CD4-positive, CD25-positive, alpha-beta regulatory T cell (primary cell): ENCODE measurements at regions not wholly inside any gene's neighbourhood (a gene's known extent, or its start where the extent isn't known, plus 50 kb on each side); places are given as distances from the start of the nearest gene placed in this dataset.

ENCODE experiments used
- ATAC-seq, 2 donors: fragments of 150-1000 bp; cut with Tn5 transposase; one replicate each; pipeline ENCODE4 v1.10.0; 2021; ENCODE audit warnings: low read depth in 2 of 2, moderate number of reproducible peaks in 2 of 2, moderate library complexity in 1 of 2
- DNase-seq, 3 donors: peaks; one replicate each; pipeline versions ENCODE4 v3.0.0 to v3.0.0-alpha.2; 2012 to 2022; ENCODE audit warnings: mixed read lengths in 1 of 3
- H3K27ac ChIP-seq: one replicate; pipeline ENCODE4 v1.7.0; 2013; ENCODE audit warnings: mild to moderate bottlenecking, low read length; ENCODE audit not compliant: insufficient read depth, poor library complexity, severe bottlenecking
- H3K27me3 ChIP-seq: one replicate; pipeline ENCODE4 v1.7.0; 2013; ENCODE audit warnings: low read length; ENCODE audit not compliant: control insufficient read depth, insufficient read depth
- H3K36me3 ChIP-seq: one replicate; pipeline ENCODE4 v1.7.0; 2013; ENCODE audit warnings: mild to moderate bottlenecking, low read length, moderate library complexity; ENCODE audit not compliant: control insufficient read depth, insufficient read depth
- H3K4me1 ChIP-seq: 2 replicates; pipeline ENCODE4 v1.7.0; 2013; ENCODE audit warnings: mild to moderate bottlenecking, low read length; ENCODE audit not compliant: insufficient read depth, control insufficient read depth, poor library complexity, severe bottlenecking
- H3K4me3 ChIP-seq: one replicate; pipeline ENCODE4 v1.7.0; 2013; ENCODE audit warnings: low read depth, mild to moderate bottlenecking, low read length, moderate library complexity
- H3K9me3 ChIP-seq, 2 experiments: 1 replicate in 1 of 2; 2 replicates in 1 of 2; pipeline ENCODE4 v1.7.0; 2013; ENCODE audit warnings: low read length in 2 of 2, mild to moderate bottlenecking in 1 of 2, moderate library complexity in 1 of 2; ENCODE audit not compliant: control insufficient read depth in 2 of 2
- H3K27ac Mint-ChIP-seq, 3 donors: one replicate each; pipeline ENCODE4 v1.8.0; 2020 to 2022; ENCODE audit warnings: mild to moderate bottlenecking in 3 of 3, mixed read lengths in 3 of 3, moderate library complexity in 2 of 3
- H3K27me3 Mint-ChIP-seq: one replicate; pipeline ENCODE4 v1.8.0; 2022; ENCODE audit warnings: mild to moderate bottlenecking, mixed read lengths
- H3K36me3 Mint-ChIP-seq: one replicate; pipeline ENCODE4 v1.8.0; 2020; ENCODE audit warnings: mixed read lengths
- H3K4me1 Mint-ChIP-seq, 4 donors: one replicate each; pipeline ENCODE4 v1.8.0; 2020 to 2022; ENCODE audit warnings: mixed read lengths in 4 of 4, mild to moderate bottlenecking in 1 of 4
- H3K4me3 Mint-ChIP-seq, 4 donors: one replicate each; pipeline ENCODE4 v1.8.0; 2020 to 2022; ENCODE audit warnings: mild to moderate bottlenecking in 4 of 4, mixed read lengths in 4 of 4, moderate library complexity in 3 of 4
- H3K9me3 Mint-ChIP-seq, 7 donors: one replicate each; pipeline ENCODE4 v1.8.0; 2020 to 2022; ENCODE audit warnings: mixed read lengths in 7 of 7, mild to moderate bottlenecking in 3 of 7, moderate library complexity in 2 of 7

DNA sequence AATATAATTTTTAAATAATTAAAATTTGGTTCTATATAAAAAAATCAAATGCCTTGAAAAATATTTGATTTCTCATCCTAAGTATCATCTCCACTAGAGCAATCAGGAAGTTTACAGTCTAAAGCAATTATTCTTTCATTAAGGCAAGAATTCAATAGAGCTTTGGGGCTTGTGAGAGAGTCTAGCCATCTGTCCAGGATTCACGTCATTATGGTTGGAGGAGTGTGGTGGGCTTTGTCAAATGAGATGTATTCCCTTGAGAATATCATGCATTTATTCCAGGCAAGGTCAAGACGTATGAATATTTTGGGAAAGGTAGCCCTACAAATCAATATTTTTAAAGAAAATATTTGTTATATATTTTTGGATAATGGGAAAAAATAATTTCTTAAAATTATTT is 132.4 kb downstream of the ELOVL4 start:
- Histone ChIP-seq H3K27ac (no peak overlapping the region), H3K4me3 (no peak overlapping the region), H3K36me3 (no peaks in the 10 kb centered on the region), H3K4me1 (no peaks in the 10 kb centered on the region), H3K27me3 (no peaks in the 10 kb centered on the region), H3K9me3 (no peaks in the 10 kb centered on the region)
- Mint-ChIP-seq H3K4me3 (no peak overlapping the region), H3K4me1 (no peaks in the 10 kb centered on the region), H3K27me3 (peaks cover 6% of the 10 kb centered on the region), H3K36me3 (no peaks in the 10 kb centered on the region), H3K27ac (no peak overlapping the region), H3K9me3 (peaks cover 0 to 2% (median 0%) of the 10 kb centered on the region in 7 donors)
- ATAC-seq (no peak), DNase-seq (no peak)

DNA sequence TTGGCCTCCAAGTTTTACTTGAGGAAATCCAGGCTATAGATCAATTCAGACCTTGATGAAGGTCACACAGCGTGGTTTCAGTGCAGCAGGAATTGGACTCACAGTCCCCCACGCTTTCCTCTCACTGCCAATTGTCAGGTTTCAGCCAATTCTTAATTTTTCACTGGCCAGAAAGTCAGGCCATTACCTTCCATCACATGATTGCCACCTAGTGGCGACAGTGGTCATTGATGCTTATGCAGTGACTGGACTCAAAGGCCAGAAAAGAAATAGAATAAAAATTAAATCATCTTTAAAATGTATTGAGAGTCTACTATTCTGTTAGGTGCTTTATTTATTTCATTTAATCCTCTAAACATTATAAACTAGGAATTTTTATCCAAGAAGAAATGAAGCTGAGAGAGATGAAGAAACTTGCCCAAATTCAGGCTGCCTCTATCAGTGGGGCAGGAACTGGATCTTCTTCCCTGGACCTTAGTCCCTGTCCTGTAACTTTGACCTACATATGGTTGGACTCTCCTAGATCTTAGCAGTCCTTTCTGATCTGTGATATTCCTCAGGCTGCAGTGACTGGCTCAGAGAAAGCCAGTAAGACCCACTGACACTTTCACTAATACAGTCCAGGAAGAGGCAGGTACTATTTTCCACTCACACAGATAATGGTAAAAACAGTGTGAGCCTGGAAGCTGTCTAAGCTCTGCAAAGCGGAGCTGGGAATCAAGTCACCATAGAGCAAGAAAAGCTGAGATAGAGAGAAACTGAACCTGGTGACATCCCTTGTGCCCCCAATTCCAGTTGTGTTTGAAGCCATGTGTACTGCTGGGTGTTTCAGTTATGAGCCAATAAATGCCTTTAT is 133.3 kb downstream of the ELOVL4 start:
- peak; percentile 42 to 58 for ATAC-seq
- Histone ChIP-seq H3K4me3 (no peak overlapping the region), H3K4me1 (no peaks in the 10 kb centered on the region), H3K36me3 (no peaks in the 10 kb centered on the region), H3K9me3 (no peaks in the 10 kb centered on the region), H3K27me3 (peaks cover 3% of the 10 kb centered on the region), H3K27ac (no peak overlapping the region)
- Mint-ChIP-seq H3K27me3 (peaks cover 6% of the 10 kb centered on the region), H3K4me1 (no peaks in the 10 kb centered on the region), H3K9me3 (peaks cover 0 to 2% (median 0%) of the 10 kb centered on the region in 7 donors), H3K4me3 (no peak overlapping the region), H3K27ac (no peak overlapping the region), H3K36me3 (no peaks in the 10 kb centered on the region)
- DNase-seq = peak; percentile 13 to 53 (median 38)

DNA sequence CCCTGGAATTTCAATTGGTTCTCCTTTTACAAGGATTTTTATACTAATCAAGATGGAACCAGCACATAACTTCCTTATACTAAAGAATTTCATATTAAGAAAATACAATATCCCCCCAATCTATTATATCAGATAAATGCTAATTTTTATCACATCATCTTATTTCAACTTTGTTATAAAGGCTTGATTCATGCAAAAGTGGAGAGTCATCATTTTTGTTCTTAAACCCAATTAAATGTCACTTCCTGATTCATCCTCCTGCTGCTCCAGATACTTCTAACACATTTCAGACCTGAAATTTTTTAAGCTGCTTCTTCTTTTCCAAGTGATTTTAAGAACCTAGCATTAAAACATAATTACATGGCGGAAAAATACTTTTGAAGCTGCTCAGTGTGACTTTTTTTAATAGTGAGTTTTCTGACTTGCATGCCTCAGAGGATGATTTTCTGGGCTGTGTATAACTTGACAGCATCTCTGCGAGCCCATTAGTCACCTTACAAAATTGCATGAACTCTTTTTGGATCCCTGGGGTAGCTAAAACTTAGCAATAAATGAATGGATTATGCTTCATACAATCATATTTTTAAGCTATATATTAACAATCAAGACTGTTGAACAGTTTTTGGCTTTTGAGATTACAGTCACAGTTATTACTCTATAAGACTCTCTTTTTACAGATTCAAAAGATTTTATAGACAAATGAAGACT is 134.1 kb downstream of the ELOVL4 start:
- H3K27ac ChIP-seq = no peak overlapping the region
- H3K4me3 ChIP-seq = no peak overlapping the region
- H3K36me3 ChIP-seq = no peaks in the 10 kb centered on the region
- ATAC-seq (no peak), DNase-seq (no peak)
- Mint-ChIP-seq H3K36me3 (no peaks in the 10 kb centered on the region), H3K27ac (no peak overlapping the region), H3K4me1 (no peaks in the 10 kb centered on the region), H3K4me3 (no peak overlapping the region), H3K27me3 (peaks cover 6% of the 10 kb centered on the region), H3K9me3 (peaks cover 0 to 2% (median 0%) of the 10 kb centered on the region in 7 donors)
- no peaks in the 10 kb centered on the region for H3K9me3 ChIP-seq
- H3K27me3 ChIP-seq = peaks cover 3% of the 10 kb centered on the region
- H3K4me1 ChIP-seq = no peaks in the 10 kb centered on the region

DNA sequence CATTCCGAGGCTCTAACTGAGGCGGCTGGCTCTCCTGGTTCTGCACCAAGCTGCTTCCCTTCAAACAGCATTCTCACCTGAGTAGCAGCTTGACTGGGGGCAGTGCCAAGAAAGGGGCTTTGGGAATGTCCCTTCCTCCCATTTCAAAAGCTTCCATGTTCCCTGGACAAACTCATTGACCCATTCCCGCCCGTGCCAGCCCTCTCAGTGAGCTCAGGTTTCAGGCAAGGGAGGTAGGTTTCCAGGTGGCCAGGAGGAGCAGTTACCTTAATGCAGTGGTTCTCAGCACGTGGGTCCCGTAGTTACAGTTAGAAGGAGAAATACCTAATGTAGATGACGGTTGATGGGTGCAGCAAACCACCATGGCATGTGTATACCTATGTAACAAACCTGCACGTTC is 135.2 kb downstream of the ELOVL4 start:
- no peak overlapping the region for H3K4me3 ChIP-seq
- H3K27me3 ChIP-seq = peaks cover 3% of the 10 kb centered on the region
- no peak for DNase-seq
- peaks cover 6% of the 10 kb centered on the region for H3K27me3 Mint-ChIP-seq
- no peak overlapping the region for H3K27ac Mint-ChIP-seq
- ATAC-seq = no peak
- no peaks in the 10 kb centered on the region for H3K36me3 ChIP-seq
- no peak overlapping the region for H3K27ac ChIP-seq
- H3K4me3 Mint-ChIP-seq = no peak overlapping the region
- no peaks in the 10 kb centered on the region for H3K4me1 Mint-ChIP-seq
- H3K9me3 Mint-ChIP-seq = peaks cover 0 to 2% (median 0%) of the 10 kb centered on the region in 7 donors
- H3K9me3 ChIP-seq = no peaks in the 10 kb centered on the region
- no peaks in the 10 kb centered on the region for H3K36me3 Mint-ChIP-seq
- H3K4me1 ChIP-seq = no peaks in the 10 kb centered on the region

DNA sequence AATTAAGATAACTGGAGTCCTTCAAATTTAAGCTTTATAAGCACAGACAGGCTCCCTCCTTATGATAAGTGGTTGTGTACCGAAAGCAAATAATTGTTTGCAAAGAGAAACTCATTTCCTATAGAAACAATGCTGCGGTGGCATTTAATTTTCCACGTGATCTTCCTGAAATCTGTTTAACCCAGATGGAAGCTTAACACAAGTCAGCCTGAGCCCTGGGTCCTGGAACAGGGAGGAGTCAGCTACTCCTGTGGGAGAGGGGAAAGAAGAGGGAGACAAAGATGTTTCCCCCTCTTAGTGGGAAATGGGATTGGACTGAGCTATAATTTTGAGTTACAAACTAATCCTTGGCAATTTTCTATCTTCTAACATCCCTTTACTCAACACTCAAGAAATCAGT is 136.5 kb downstream of the ELOVL4 start:
- DNase-seq (no peak), ATAC-seq (no peak)
- Mint-ChIP-seq H3K9me3 (peaks cover 0 to 3% (median 0%) of the 10 kb centered on the region in 7 donors), H3K4me1 (no peaks in the 10 kb centered on the region), H3K27me3 (no peaks in the 10 kb centered on the region), H3K4me3 (no peak overlapping the region), H3K27ac (no peak overlapping the region), H3K36me3 (no peaks in the 10 kb centered on the region)
- Histone ChIP-seq H3K4me1 (no peaks in the 10 kb centered on the region), H3K36me3 (no peaks in the 10 kb centered on the region), H3K27me3 (peaks cover 3% of the 10 kb centered on the region), H3K9me3 (no peaks in the 10 kb centered on the region), H3K27ac (no peak overlapping the region), H3K4me3 (no peak overlapping the region)

DNA sequence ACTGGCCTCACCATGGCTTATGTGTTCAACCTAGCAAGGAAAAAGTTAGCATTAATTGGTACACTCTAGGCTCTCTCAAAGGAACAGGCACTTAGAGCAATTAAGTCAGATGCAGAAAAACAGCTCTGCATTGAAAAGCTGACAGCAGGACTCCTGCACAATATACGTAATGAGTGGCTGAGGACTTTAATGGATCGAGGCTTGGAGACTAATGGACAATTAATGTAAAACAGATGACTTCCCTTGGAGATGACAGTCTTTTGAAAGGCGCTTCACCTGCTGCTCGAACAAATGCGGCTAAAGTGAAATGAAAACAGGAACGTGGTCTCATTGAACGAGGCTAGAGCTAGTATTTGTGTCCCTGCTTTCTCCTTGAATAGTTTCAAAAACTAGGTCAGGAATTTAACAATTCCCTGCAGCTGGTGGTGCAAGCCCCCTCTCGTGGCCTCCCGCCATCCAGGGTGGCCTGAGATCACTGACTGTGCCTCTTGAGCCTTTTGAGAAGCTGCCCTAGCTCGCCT is 137.1 kb downstream of the ELOVL4 start:
- no peaks in the 10 kb centered on the region for H3K4me1 Mint-ChIP-seq
- H3K36me3 ChIP-seq = no peaks in the 10 kb centered on the region
- no peaks in the 10 kb centered on the region for H3K27me3 Mint-ChIP-seq
- no peak for DNase-seq
- no peak overlapping the region for H3K4me3 Mint-ChIP-seq
- ATAC-seq = no peak
- peaks cover 0 to 3% (median 0%) of the 10 kb centered on the region in 7 donors for H3K9me3 Mint-ChIP-seq
- H3K9me3 ChIP-seq = no peaks in the 10 kb centered on the region
- no peaks in the 10 kb centered on the region for H3K36me3 Mint-ChIP-seq
- peaks cover 3% of the 10 kb centered on the region for H3K27me3 ChIP-seq
- no peak overlapping the region for H3K27ac ChIP-seq
- H3K4me1 ChIP-seq = no peaks in the 10 kb centered on the region
- H3K27ac Mint-ChIP-seq = no peak overlapping the region
- no peak overlapping the region for H3K4me3 ChIP-seq

DNA sequence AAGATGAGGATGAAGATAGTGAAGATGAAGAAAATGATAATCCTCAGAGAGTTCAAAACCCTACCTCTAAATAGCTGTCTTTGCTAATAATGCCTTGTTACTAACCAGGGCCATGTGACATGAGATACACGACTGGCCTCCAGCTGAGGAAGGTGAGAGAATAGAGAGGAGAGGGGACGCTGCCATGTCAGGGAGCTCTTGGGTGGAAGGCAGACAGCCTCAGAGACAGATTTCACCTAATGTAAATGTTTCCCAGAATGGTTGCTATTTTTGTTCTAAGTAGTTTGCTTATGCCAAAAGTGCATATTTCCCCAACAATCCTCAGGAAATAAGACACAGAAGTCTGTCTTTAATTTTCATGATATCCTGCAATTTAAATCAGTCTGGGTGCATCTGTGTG is 138.4 kb downstream of the ELOVL4 start:
- Histone ChIP-seq H3K27ac (no peak overlapping the region), H3K4me3 (no peak overlapping the region), H3K9me3 (no peaks in the 10 kb centered on the region), H3K36me3 (no peaks in the 10 kb centered on the region), H3K27me3 (peaks cover 3% of the 10 kb centered on the region), H3K4me1 (no peaks in the 10 kb centered on the region)
- no peak for DNase-seq
- Mint-ChIP-seq H3K4me3 (no peak overlapping the region), H3K9me3 (peaks cover 0 to 3% (median 0%) of the 10 kb centered on the region in 7 donors), H3K4me1 (no peaks in the 10 kb centered on the region), H3K36me3 (no peaks in the 10 kb centered on the region), H3K27me3 (peaks cover 6% of the 10 kb centered on the region), H3K27ac (no peak overlapping the region)
- ATAC-seq = no peak
